ENCODE measurements at regions not wholly inside any gene's neighbourhood (a gene's known extent, or its start where the extent isn't known, plus 50 kb on each side); places are given as distances from the start of the nearest gene placed in this dataset.
"Not testable (repeated sequence)": the region's sequence is repeated elsewhere in the genome, so short reads cannot be mapped to it uniquely, and the experiment has no call there.

- Histone ChIP-seq H4K20me1 (ENCODE audit: insufficient read depth, low read depth, low read length) (no peaks in the 10 kb centered on the region), H3K27ac (ENCODE audit: low read length) (no peak overlapping the region), H3K9ac (ENCODE audit: low read length) (no peak overlapping the region), H2AFZ (ENCODE audit: low read length) (no peak overlapping the region), H3K9me2 (replicated peaks; ENCODE audit: insufficient read depth, low read length) (no peaks in the 10 kb centered on the region), H3K36me3 (ENCODE audit: insufficient read depth, low read length) (no peaks in the 10 kb centered on the region), H3K9me3 (ENCODE audit: low read length) (no peaks in the 10 kb centered on the region), H3K27me3 (ENCODE audit: low read length) (no peaks in the 10 kb centered on the region), H3K79me2 (ENCODE audit: low read length) (no peaks in the 10 kb centered on the region), H3K4me1 (ENCODE audit: low read length) (no peaks in the 10 kb centered on the region), H3K4me3 (ENCODE audit: low read length) (no peak overlapping the region), H3K4me2 (ENCODE audit: low read depth, low read length, poor library complexity, severe bottlenecking) (no peak overlapping the region)
- DNase-seq, result no peak
Measured at GRCh38 chr16:48956620-48957019, 325.0 kb downstream of the CBLN1 start.

- Histone ChIP-seq H3K36me3 (ENCODE audit: insufficient read depth, low read length) (no peaks in the 10 kb centered on the region), H3K4me1 (ENCODE audit: low read length) (no peaks in the 10 kb centered on the region), H3K27ac (ENCODE audit: low read length) (no peak overlapping the region), H3K27me3 (ENCODE audit: low read length) (no peaks in the 10 kb centered on the region), H3K4me3 (ENCODE audit: low read length) (no peak overlapping the region), H3K9me3 (ENCODE audit: low read length) (no peaks in the 10 kb centered on the region), H3K79me2 (ENCODE audit: low read length) (no peaks in the 10 kb centered on the region), H3K4me2 (ENCODE audit: low read depth, low read length, poor library complexity, severe bottlenecking) (no peak overlapping the region), H3K9ac (ENCODE audit: low read length) (no peak overlapping the region), H2AFZ (ENCODE audit: low read length) (no peak overlapping the region), H3K9me2 (replicated peaks; ENCODE audit: insufficient read depth, low read length) (no peaks in the 10 kb centered on the region), H4K20me1 (ENCODE audit: insufficient read depth, low read depth, low read length) (no peaks in the 10 kb centered on the region)
- DNase-seq, result no peak
Measured at GRCh38 chr16:48955837-48956236, 325.8 kb downstream of the CBLN1 start.

GRCh38 chr16:48951621-48952125, 330.0 kb downstream of the CBLN1 start:
- H3K27me3 ChIP-seq (ENCODE audit: low read length); H3K79me2 ChIP-seq (ENCODE audit: low read length); H3K4me2 ChIP-seq (ENCODE audit: low read depth, low read length, poor library complexity, severe bottlenecking); H3K9me2 ChIP-seq (replicated peaks; ENCODE audit: insufficient read depth, low read length); H3K9ac ChIP-seq (ENCODE audit: low read length); H3K27ac ChIP-seq (ENCODE audit: low read length); H3K9me3 ChIP-seq (ENCODE audit: low read length); H2AFZ ChIP-seq (ENCODE audit: low read length); H3K36me3 ChIP-seq (ENCODE audit: insufficient read depth, low read length); H3K4me1 ChIP-seq (ENCODE audit: low read length); H4K20me1 ChIP-seq (ENCODE audit: insufficient read depth, low read depth, low read length); DNase-seq; H3K4me3 ChIP-seq (ENCODE audit: low read length): not testable (repeated sequence)

GRCh38 chr16:48950184-48950583, 331.5 kb downstream of the CBLN1 start:
- no peak overlapping the region for H3K27ac ChIP-seq (ENCODE audit: low read length)

GRCh38 chr16:48949636-48950035, 332.0 kb downstream of the CBLN1 start:
- H3K36me3 ChIP-seq (ENCODE audit: insufficient read depth, low read length), result no peaks in the 10 kb centered on the region
- no peaks in the 10 kb centered on the region for H3K4me1 ChIP-seq (ENCODE audit: low read length)
- no peaks in the 10 kb centered on the region for H4K20me1 ChIP-seq (ENCODE audit: insufficient read depth, low read depth, low read length)
- H2AFZ ChIP-seq (ENCODE audit: low read length), result no peak overlapping the region
- H3K4me3 ChIP-seq (ENCODE audit: low read length), result no peak overlapping the region
- H3K9me2 ChIP-seq (replicated peaks; ENCODE audit: insufficient read depth, low read length), result no peaks in the 10 kb centered on the region
- H3K4me2 ChIP-seq (ENCODE audit: low read depth, low read length, poor library complexity, severe bottlenecking), result no peak overlapping the region
- no peaks in the 10 kb centered on the region for H3K79me2 ChIP-seq (ENCODE audit: low read length)
- H3K27ac ChIP-seq (ENCODE audit: low read length), result no peak overlapping the region
- DNase-seq, result no peak
- H3K9ac ChIP-seq (ENCODE audit: low read length), result no peak overlapping the region
- no peaks in the 10 kb centered on the region for H3K9me3 ChIP-seq (ENCODE audit: low read length)
- no peaks in the 10 kb centered on the region for H3K27me3 ChIP-seq (ENCODE audit: low read length)

More at GRCh38 chr16:48950184-48950583, 331.5 kb downstream of the CBLN1 start:
- H4K20me1 ChIP-seq (ENCODE audit: insufficient read depth, low read depth, low read length), result no peaks in the 10 kb centered on the region
- H3K36me3 ChIP-seq (ENCODE audit: insufficient read depth, low read length), result no peaks in the 10 kb centered on the region
- H2AFZ ChIP-seq (ENCODE audit: low read length), result no peak overlapping the region
- no peak overlapping the region for H3K9ac ChIP-seq (ENCODE audit: low read length)
- H3K79me2 ChIP-seq (ENCODE audit: low read length), result no peaks in the 10 kb centered on the region
- H3K9me3 ChIP-seq (ENCODE audit: low read length), result no peaks in the 10 kb centered on the region
- H3K9me2 ChIP-seq (replicated peaks; ENCODE audit: insufficient read depth, low read length), result no peaks in the 10 kb centered on the region
- H3K27me3 ChIP-seq (ENCODE audit: low read length), result no peaks in the 10 kb centered on the region
- no peak for DNase-seq
- H3K4me3 ChIP-seq (ENCODE audit: low read length), result no peak overlapping the region
- H3K4me1 ChIP-seq (ENCODE audit: low read length), result no peaks in the 10 kb centered on the region
- H3K4me2 ChIP-seq (ENCODE audit: low read depth, low read length, poor library complexity, severe bottlenecking), result no peak overlapping the region

GRCh38 chr16:48948911-48949310, 332.7 kb downstream of the CBLN1 start:
- Histone ChIP-seq H3K4me2 (ENCODE audit: low read depth, low read length, poor library complexity, severe bottlenecking) (no peak overlapping the region), H3K9ac (ENCODE audit: low read length) (no peak overlapping the region), H3K9me2 (replicated peaks; ENCODE audit: insufficient read depth, low read length) (no peaks in the 10 kb centered on the region), H3K36me3 (ENCODE audit: insufficient read depth, low read length) (no peaks in the 10 kb centered on the region), H2AFZ (ENCODE audit: low read length) (no peak overlapping the region), H4K20me1 (ENCODE audit: insufficient read depth, low read depth, low read length) (no peaks in the 10 kb centered on the region), H3K27ac (ENCODE audit: low read length) (no peak overlapping the region), H3K27me3 (ENCODE audit: low read length) (no peaks in the 10 kb centered on the region), H3K9me3 (ENCODE audit: low read length) (no peaks in the 10 kb centered on the region), H3K4me1 (ENCODE audit: low read length) (no peaks in the 10 kb centered on the region), H3K79me2 (ENCODE audit: low read length) (no peaks in the 10 kb centered on the region), H3K4me3 (ENCODE audit: low read length) (no peak overlapping the region)
- DNase-seq, result no peak

GRCh38 chr16:48947371-48947713, 334.3 kb downstream of the CBLN1 start:
- H3K4me3 ChIP-seq (ENCODE audit: low read length), result no peak overlapping the region
- no peak overlapping the region for H2AFZ ChIP-seq (ENCODE audit: low read length)
- H3K4me1 ChIP-seq (ENCODE audit: low read length), result no peaks in the 10 kb centered on the region
- H4K20me1 ChIP-seq (ENCODE audit: insufficient read depth, low read depth, low read length), result no peaks in the 10 kb centered on the region
- no peaks in the 10 kb centered on the region for H3K27me3 ChIP-seq (ENCODE audit: low read length)
- H3K79me2 ChIP-seq (ENCODE audit: low read length), result no peaks in the 10 kb centered on the region
- DNase-seq, result no peak
- no peak overlapping the region for H3K27ac ChIP-seq (ENCODE audit: low read length)
- no peak overlapping the region for H3K9ac ChIP-seq (ENCODE audit: low read length)
- H3K36me3 ChIP-seq (ENCODE audit: insufficient read depth, low read length), result no peaks in the 10 kb centered on the region
- no peak overlapping the region for H3K4me2 ChIP-seq (ENCODE audit: low read depth, low read length, poor library complexity, severe bottlenecking)
- H3K9me2 ChIP-seq (replicated peaks; ENCODE audit: insufficient read depth, low read length), result no peaks in the 10 kb centered on the region
- no peaks in the 10 kb centered on the region for H3K9me3 ChIP-seq (ENCODE audit: low read length)

GRCh38 chr16:48946686-48947370, 334.8 kb downstream of the CBLN1 start:
- H3K9me3 ChIP-seq (ENCODE audit: low read length), result no peaks in the 10 kb centered on the region
- H3K27ac ChIP-seq (ENCODE audit: low read length), result no peak overlapping the region
- DNase-seq, result no peak
- H3K27me3 ChIP-seq (ENCODE audit: low read length), result no peaks in the 10 kb centered on the region
- no peak overlapping the region for H2AFZ ChIP-seq (ENCODE audit: low read length)
- H3K9ac ChIP-seq (ENCODE audit: low read length), result no peak overlapping the region
- no peak overlapping the region for H3K4me3 ChIP-seq (ENCODE audit: low read length)
- H3K4me1 ChIP-seq (ENCODE audit: low read length), result no peaks in the 10 kb centered on the region
- H3K79me2 ChIP-seq (ENCODE audit: low read length), result no peaks in the 10 kb centered on the region
- H3K36me3 ChIP-seq (ENCODE audit: insufficient read depth, low read length), result no peaks in the 10 kb centered on the region
- H4K20me1 ChIP-seq (ENCODE audit: insufficient read depth, low read depth, low read length), result no peaks in the 10 kb centered on the region
- H3K4me2 ChIP-seq (ENCODE audit: low read depth, low read length, poor library complexity, severe bottlenecking), result no peak overlapping the region
- H3K9me2 ChIP-seq (replicated peaks; ENCODE audit: insufficient read depth, low read length), result no peaks in the 10 kb centered on the region
